Mesodermal cell (in vitro differentiated cells): ENCODE measurements at regions not wholly inside any gene's neighbourhood (a gene's known extent, or its start where the extent isn't known, plus 50 kb on each side); places are given as distances from the start of the nearest gene placed in this dataset.
A peak's percentile ranks its signal among the peaks of the same experiment; 100 is the strongest.
"Not testable (repeated sequence)": the region's sequence is repeated elsewhere in the genome, so short reads cannot be mapped to it uniquely, and the experiment has no call there.

Experiments
- H3K27ac ChIP-seq: 2 replicates; pipeline ENCODE4 v1.7.0; 2013; ENCODE audit warnings: mild to moderate bottlenecking, low read depth, low read length, moderate library complexity; ENCODE audit not compliant: severe bottlenecking
- H3K36me3 ChIP-seq: 2 replicates; pipeline ENCODE4 v1.7.1; 2013; ENCODE audit warnings: mild to moderate bottlenecking, low read length, moderate library complexity; ENCODE audit not compliant: control insufficient read depth, insufficient read depth
- H3K4me1 ChIP-seq: one replicate; pipeline ENCODE4 v1.7.1; 2013; ENCODE audit warnings: mild to moderate bottlenecking, low read length; ENCODE audit not compliant: insufficient read depth, control insufficient read depth, poor library complexity, severe bottlenecking
- H3K4me3 ChIP-seq: 2 replicates; pipeline ENCODE4 v1.7.0; 2013; ENCODE audit warnings: low read length, control low read depth, mild to moderate bottlenecking; ENCODE audit not compliant: insufficient read depth, poor library complexity, severe bottlenecking; ENCODE audit errors: extremely low read depth
- H3K9me3 ChIP-seq: 2 replicates; pipeline ENCODE4 v1.7.1; 2013; ENCODE audit warnings: mild to moderate bottlenecking, low read length, moderate library complexity; ENCODE audit not compliant: control insufficient read depth
- WGBS, 2 experiments: methylation state at CpG; one replicate each; pipeline ENCODE4 v1.1.5; 2013; ENCODE audit warnings: missing lambda C conversion rate in 2 of 2; ENCODE audit not compliant: insufficient coverage in 2 of 2; 5-methylcytosine and 5-hydroxymethylcytosine counted together

- 60% methylated on average over 2 of the region's 8 CpGs; no CpG with 5 or more reads in 1 of the 2 experiments for WGBS, 2 experiments
- not testable (repeated sequence) for H3K4me1 ChIP-seq, H3K4me3 ChIP-seq, H3K36me3 ChIP-seq, H3K9me3 ChIP-seq, H3K27ac ChIP-seq
These were observed 84.1 kb downstream of the GLUL start for GRCh38 chr1:182307486-182307885.

GRCh38 chr1:182305861-182306260 lies 85.7 kb downstream of the GLUL start:
- peaks cover 4% of the 10 kb centered on the region for H3K4me1 ChIP-seq
- H3K4me3 ChIP-seq = no peak overlapping the region
- H3K36me3 ChIP-seq = no peaks in the 10 kb centered on the region
- no peak overlapping the region for H3K27ac ChIP-seq
- no peaks in the 10 kb centered on the region for H3K9me3 ChIP-seq

- Histone ChIP-seq H3K4me3 (no peak overlapping the region), H3K9me3 (no peaks in the 10 kb centered on the region), H3K4me1 (peaks cover 8% of the 10 kb centered on the region), H3K27ac (no peak overlapping the region), H3K36me3 (no peaks in the 10 kb centered on the region)
These were observed 87.0 kb downstream of the GLUL start for GRCh38 chr1:182304627-182305026.

- H3K27ac ChIP-seq = no peak overlapping the region
- no CpG with 5 or more reads among the region's 3 CpGs for WGBS, 2 experiments
These were observed 87.4 kb downstream of the GLUL start for GRCh38 chr1:182304218-182304617.

GRCh38 chr1:182303778-182304177 lies 87.8 kb downstream of the GLUL start:
- H3K4me1 ChIP-seq = peaks cover 6% of the 10 kb centered on the region
- no peak overlapping the region for H3K27ac ChIP-seq
- no peak overlapping the region for H3K4me3 ChIP-seq
- H3K9me3 ChIP-seq = no peaks in the 10 kb centered on the region
- 94 to 100% methylated on average over 1 to 2 of the region's 2 CpGs for WGBS, 2 experiments
- H3K36me3 ChIP-seq = no peaks in the 10 kb centered on the region

More at GRCh38 chr1:182304218-182304617, 87.4 kb downstream of the GLUL start:
- H3K4me3 ChIP-seq = no peak overlapping the region
- H3K9me3 ChIP-seq = no peaks in the 10 kb centered on the region
- peaks cover 6% of the 10 kb centered on the region for H3K4me1 ChIP-seq
- H3K36me3 ChIP-seq = no peaks in the 10 kb centered on the region

- Histone ChIP-seq H3K27ac (peak overlapping the region; percentile 16), H3K4me1 (peaks cover 6% of the 10 kb centered on the region), H3K9me3 (no peaks in the 10 kb centered on the region), H3K4me3 (no peak overlapping the region), H3K36me3 (no peaks in the 10 kb centered on the region)
- 86 to 95% methylated on average over 3 to 4 of the region's 9 CpGs for WGBS, 2 experiments
These were observed 90.0 kb downstream of the GLUL start for GRCh38 chr1:182301467-182302198.

- Histone ChIP-seq H3K4me1 (peaks cover 6% of the 10 kb centered on the region), H3K36me3 (no peaks in the 10 kb centered on the region), H3K9me3 (no peaks in the 10 kb centered on the region), H3K4me3 (no peak overlapping the region), H3K27ac (no peak overlapping the region)
- WGBS, 2 experiments = 90 to 94% methylated on average over 6 to 8 of the region's 8 CpGs
These were observed 90.6 kb downstream of the GLUL start for GRCh38 chr1:182301026-182301436.

- no peaks in the 10 kb centered on the region for H3K9me3 ChIP-seq
- H3K4me3 ChIP-seq = no peak overlapping the region
- 20 to 23% methylated on average over 1 to 2 of the region's 3 CpGs for WGBS, 2 experiments
- no peaks in the 10 kb centered on the region for H3K36me3 ChIP-seq
- H3K27ac ChIP-seq = peak overlapping the region; percentile 54
- peaks cover 6% of the 10 kb centered on the region for H3K4me1 ChIP-seq
These were observed 91.6 kb downstream of the GLUL start for GRCh38 chr1:182299728-182300616.

GRCh38 chr1:182299054-182299727 lies 92.4 kb downstream of the GLUL start:
- not testable (repeated sequence) for H3K4me3 ChIP-seq, H3K9me3 ChIP-seq, H3K36me3 ChIP-seq, H3K4me1 ChIP-seq, H3K27ac ChIP-seq
- WGBS, 2 experiments = 88 to 89% methylated on average over 8 to 10 of the region's 14 CpGs

- Histone ChIP-seq H3K4me1 (peaks cover 6% of the 10 kb centered on the region), H3K27ac (no peak overlapping the region), H3K36me3 (no peaks in the 10 kb centered on the region), H3K4me3 (no peak overlapping the region), H3K9me3 (no peaks in the 10 kb centered on the region)
These were observed 94.3 kb downstream of the GLUL start for GRCh38 chr1:182297335-182297734.
